ENCODE measurements at regions not wholly inside any gene's neighbourhood (a gene's known extent, or its start where the extent isn't known, plus 50 kb on each side); places are given as distances from the start of the nearest gene placed in this dataset.
A peak's percentile ranks its signal among the peaks of the same experiment; 100 is the strongest.

GRCh38 chrX:39577985-39578869, 519.5 kb downstream of the BCOR start:
- DNase-seq, result peak; percentile 79

GRCh38 chrX:39580043-39580442, 517.7 kb downstream of the BCOR start:
- DNase-seq, result no peak

GRCh38 chrX:39581411-39581810, 516.3 kb downstream of the BCOR start:
- no peak for DNase-seq

DNA sequence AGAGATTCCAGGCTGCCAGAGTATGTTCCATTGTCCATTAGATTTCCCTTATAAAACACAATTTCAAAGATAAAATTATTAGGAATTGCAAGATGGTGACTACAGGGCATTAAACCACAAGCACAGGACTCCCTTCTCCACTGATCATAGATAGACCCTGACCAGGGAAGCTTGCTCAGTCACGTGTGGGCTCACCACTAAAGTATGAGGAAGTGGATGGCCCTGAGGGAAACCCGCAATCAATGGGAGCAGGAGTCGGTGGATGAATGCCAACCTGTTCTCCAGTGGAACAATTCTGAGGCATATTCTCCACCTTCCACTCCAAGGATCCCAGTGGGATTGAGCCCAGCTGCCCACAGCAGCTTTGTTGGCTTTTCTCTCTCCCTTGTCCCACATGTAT, 515.7 kb downstream of the BCOR start:
- DNase-seq, result no peak

- no peak for DNase-seq
These were observed 514.8 kb downstream of the BCOR start for GRCh38 chrX:39582976-39583375.

GRCh38 chrX:39585808-39586207, 511.9 kb downstream of the BCOR start:
- DNase-seq, result no peak

DNA sequence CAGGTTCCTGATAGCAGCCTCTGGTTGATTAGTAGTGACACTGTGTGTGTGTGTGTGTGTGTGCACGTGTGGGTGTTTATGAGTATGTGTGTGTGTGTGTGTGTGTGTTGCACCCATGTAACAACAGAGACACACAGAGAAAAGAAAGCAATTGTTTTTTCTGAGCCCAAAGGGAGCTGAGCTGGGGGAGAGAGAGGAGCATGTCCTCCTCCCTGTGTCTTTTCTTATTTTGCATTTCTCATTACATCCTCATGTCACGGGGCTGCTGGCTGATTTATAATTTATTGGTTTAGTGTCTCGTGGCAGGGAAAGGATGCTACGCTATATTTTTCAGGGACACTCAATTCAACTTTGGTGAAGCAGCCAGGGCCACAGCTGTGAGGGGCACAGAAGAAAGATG, 511.4 kb downstream of the BCOR start:
- DNase-seq, result no peak

DNA sequence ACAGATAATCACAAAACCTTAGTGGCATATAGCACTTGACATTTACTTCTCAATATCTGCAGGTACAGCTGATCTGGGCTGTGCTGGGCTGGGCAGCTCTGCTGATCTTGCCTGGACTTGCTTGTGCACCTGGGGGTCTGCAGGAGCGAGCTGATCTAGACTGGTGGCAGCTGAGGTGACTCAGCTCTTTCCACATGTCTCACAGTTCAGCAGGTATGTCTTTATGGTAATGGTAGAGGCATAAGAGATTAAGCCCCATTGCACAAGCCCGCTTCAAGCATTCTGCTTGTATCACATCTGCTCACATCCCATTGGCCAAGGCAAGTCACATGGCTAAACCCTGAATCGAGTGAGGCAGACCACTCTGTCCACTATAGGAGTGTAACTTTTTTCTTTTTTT, 506.7 kb downstream of the BCOR start:
- no peak for DNase-seq

- no peak for DNase-seq
These were observed 505.0 kb downstream of the BCOR start for GRCh38 chrX:39592776-39593175.

GRCh38 chrX:39595977-39596376, 501.8 kb downstream of the BCOR start:
- DNase-seq, result peak; percentile 31

- no peak for DNase-seq
These were observed 501.3 kb downstream of the BCOR start for GRCh38 chrX:39596437-39596836.

DNA sequence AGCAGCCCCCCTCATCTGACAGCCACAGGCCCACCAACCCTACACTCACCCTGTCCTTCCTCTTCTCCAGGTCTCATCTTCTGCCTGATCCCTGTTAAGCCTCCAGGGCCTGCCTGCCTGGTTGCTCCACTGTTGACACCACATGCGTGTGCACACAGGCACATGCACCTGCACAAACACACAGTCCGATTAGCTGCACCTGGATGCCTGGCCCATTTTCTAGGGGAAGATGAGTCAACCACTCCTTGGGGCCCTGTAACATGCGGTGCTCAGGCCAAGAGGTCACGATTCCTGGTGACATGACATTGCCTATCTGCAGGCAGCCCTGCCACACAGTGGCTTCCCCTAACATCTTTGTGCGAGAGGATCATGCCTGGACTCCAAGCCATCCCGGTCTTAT, 498.4 kb downstream of the BCOR start:
- no peak for DNase-seq

DNA sequence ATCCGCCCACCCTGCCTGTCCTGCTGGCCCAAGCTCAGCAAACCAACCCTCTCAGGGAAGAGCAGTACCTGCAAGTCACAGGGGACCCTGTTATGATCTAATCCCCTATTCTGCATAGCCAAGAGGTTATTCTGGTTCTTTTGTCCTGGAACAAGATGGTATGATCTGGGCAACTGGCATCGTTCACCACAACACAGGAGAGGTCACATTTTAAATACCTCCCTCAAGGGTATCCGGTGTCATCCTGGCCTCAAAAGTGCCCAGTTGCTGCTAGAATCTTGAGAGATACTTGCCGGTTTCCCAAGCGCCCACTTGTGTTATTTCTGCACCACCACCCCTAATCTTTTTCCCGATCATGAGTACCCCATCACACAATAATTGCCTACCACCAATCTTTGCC, 497.5 kb downstream of the BCOR start:
- DNase-seq, result no peak

DNA sequence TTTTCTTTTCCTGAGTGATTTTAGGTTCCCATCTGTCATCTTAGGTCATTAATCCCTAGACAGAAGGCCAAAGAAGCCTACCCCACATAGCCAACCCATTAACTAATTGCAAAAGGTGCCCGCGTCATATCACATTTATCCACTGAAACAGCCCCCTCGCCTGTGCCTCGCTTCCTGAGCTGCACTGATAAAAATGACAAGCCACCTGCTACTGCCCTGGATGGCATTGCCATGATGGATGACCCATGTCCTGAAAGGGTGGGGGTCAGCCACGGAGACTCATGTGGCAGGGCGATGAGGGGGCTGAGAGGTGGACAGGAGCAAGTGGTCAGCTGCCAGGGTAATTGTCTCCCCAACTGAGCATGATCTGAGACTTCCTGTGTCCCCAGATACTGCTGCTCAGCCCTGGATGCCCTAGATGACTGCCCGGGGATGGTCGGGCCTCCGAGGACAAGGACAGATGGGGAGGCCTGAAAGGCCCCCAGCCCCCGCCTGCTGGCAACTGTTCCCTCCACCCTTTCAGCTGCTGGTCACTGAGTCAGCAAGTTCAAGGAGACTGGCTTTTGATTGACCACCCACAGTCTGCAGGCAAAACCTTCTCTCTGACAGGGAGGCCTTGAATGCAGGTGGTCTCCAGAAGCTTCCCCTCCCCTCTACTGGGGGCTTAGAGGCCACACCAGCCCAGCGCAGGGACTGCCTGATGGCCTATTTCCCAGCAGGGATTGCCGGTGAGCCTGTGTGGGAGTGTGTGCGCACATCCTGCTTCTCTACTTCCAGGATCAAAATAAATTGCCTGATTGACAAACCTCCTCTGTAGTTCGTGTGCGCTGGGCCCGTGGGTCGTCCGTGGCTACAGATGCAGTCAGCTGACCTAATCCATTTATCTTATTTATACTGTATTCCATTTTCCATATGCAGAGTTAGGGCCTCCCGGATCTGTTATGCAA, 496.3 kb downstream of the BCOR start:
- DNase-seq, result no peak

DNA sequence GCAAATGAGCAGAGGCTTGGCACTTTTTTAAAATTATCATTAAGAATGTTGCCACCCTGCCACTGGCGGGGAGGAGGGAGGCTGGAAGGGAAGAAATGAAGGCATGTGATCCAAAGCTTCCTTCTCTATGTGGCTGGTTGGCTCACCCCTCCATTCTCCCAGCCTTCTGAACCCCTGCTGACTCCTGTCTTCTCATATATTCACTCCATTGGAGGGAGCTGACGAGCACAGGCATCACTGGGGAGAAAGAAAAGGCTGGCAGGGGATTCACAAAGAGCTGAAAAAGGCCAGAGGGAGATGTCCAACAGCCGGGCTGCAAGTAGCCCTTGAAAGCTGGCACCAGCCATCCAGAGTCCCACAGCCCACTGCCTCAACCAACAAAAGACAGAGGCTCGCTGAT, 495.6 kb downstream of the BCOR start:
- DNase-seq, result no peak

GRCh38 chrX:39603230-39603629, 494.5 kb downstream of the BCOR start:
- no peak for DNase-seq

- no peak for DNase-seq
These were observed 492.6 kb downstream of the BCOR start for GRCh38 chrX:39605183-39605582.

- no peak for DNase-seq
These were observed 491.9 kb downstream of the BCOR start for GRCh38 chrX:39605866-39606265.

- DNase-seq, result no peak
These were observed 487.8 kb downstream of the BCOR start for GRCh38 chrX:39609941-39610340.

GRCh38 chrX:39611468-39611867, 486.3 kb downstream of the BCOR start:
- DNase-seq, result no peak

DNA sequence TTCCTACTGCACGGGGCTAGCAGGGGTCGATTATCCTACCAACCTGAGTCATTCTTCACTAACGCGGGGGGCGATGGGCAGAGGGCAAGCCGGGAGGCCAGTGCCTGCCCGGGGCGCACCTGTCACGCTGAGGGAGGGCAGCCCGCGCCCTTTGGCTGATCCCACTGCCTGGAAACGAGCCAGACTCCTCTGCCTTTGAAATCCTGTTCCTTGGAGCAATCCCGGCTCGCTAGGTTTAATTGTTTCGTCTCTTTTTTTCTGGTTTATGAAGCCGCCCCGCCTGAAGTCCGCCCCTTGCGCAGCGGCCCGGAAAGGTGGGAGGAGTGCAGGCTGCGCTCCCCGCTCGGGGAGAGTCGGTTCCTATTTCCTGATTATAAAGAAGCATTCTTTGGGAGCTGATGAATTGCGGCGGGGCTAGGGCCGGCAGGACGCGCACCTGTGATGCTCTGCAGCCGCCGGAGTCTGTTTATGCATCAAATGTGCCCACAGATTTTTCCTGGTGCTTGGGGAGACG, 484.2 kb downstream of the BCOR start:
- peak; percentile 25 for DNase-seq

- peak; percentile 80 for DNase-seq
These were observed 483.6 kb downstream of the BCOR start for GRCh38 chrX:39613997-39614679.

GRCh38 chrX:39614680-39614998, 483.1 kb downstream of the BCOR start:
- no peak for DNase-seq

Measured in activated CD4-positive, alpha-beta T cell treated with anti-CD3 and anti-CD28 coated beads for 48 hours (primary cell).